GM12878 (cell line): ENCODE measurements at regions not wholly inside any gene's neighbourhood (a gene's known extent, or its start where the extent isn't known, plus 50 kb on each side); places are given as distances from the start of the nearest gene placed in this dataset.

ENCODE experiments used
- CEBPB ChIP-seq, 2 experiments: fragments of 150-350 bp in 1 of 2; IDR thresholded peaks; 2 replicates each; pipeline ENCODE4 v1.6.1; 2012 to 2014; ENCODE audit warnings: low read depth in 2 of 2, low read length in 2 of 2, borderline replicate concordance in 1 of 2, inconsistent platforms in 1 of 2
- DPF2 ChIP-seq: fragments of 450-650 bp; IDR thresholded peaks from 2 replicates; pipeline ENCODE4 v1.6.1; 2017; ENCODE audit warnings: mild to moderate bottlenecking
- GATAD2B ChIP-seq: fragments of 450-650 bp; conservative IDR thresholded peaks from 2 replicates; pipeline ENCODE4 v1.6.1; 2017; ENCODE audit warnings: low read depth, mild to moderate bottlenecking, moderate library complexity
- NRF1 ChIP-seq: conservative IDR thresholded peaks from 2 replicates; pipeline ENCODE4 v1.6.1; 2011; ENCODE audit warnings: mild to moderate bottlenecking, low read depth, low read length, improper control_type of control experiment
- RCOR1 ChIP-seq: conservative IDR thresholded peaks from 2 replicates; pipeline ENCODE4 v1.6.1; 2012; ENCODE audit warnings: low read depth, low read length, improper control_type of control experiment
- ZNF384 ChIP-seq: IDR thresholded peaks from 2 replicates; pipeline ENCODE4 v1.6.1; 2012; ENCODE audit warnings: low read depth, mild to moderate bottlenecking, low read length, improper control_type of control experiment, borderline replicate concordance
- TF ChIP-seq, protein P1 (sequence below): fragments of 450-650 bp; IDR thresholded peaks from 2 replicates; pipeline ENCODE4 v1.6.1; 2017; ENCODE audit warnings: mild to moderate bottlenecking
- TF ChIP-seq, protein P2 (sequence below): IDR thresholded peaks from 2 replicates; pipeline ENCODE4 v1.6.1; 2012; ENCODE audit warnings: low read depth, low read length, improper control_type of control experiment
- TF ChIP-seq, protein P3 (sequence below): fragments of 450-650 bp; IDR thresholded peaks from 2 replicates; pipeline ENCODE4 v1.6.1; 2014; ENCODE audit warnings: mild to moderate bottlenecking
- TF ChIP-seq, protein P4 (sequence below): IDR thresholded peaks from 2 replicates; pipeline ENCODE4 v1.6.1; 2011; ENCODE audit warnings: low read depth, mild to moderate bottlenecking, low read length, moderate library complexity, borderline replicate concordance; ENCODE audit errors: extremely low read depth
- TF ChIP-seq, protein P5 (sequence below): IDR thresholded peaks from 2 replicates; pipeline ENCODE4 v1.6.1; 2012; ENCODE audit warnings: mild to moderate bottlenecking, low read depth, low read length

DNA sequence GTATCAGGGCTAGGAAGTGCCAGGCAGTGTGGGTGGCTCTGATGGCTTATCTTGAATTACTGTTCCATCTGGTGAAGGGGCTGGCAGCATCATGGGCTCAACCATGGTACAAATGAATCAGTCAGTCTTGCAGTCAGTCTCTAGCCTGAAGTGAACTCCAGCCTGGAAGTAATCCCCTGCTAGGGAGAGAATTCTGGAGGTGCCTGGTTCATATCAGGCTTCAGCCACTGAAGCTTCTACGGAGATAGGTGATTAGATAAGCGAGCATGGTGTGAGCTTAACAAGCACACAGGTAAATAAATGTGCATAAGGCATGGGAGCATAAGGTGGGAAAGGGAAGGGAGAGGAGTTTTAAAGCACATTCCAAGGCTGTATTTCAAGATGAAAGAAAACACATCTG lies 541.7 kb downstream of the MBD2 start:
- TF ChIP-seq, protein P1, sequence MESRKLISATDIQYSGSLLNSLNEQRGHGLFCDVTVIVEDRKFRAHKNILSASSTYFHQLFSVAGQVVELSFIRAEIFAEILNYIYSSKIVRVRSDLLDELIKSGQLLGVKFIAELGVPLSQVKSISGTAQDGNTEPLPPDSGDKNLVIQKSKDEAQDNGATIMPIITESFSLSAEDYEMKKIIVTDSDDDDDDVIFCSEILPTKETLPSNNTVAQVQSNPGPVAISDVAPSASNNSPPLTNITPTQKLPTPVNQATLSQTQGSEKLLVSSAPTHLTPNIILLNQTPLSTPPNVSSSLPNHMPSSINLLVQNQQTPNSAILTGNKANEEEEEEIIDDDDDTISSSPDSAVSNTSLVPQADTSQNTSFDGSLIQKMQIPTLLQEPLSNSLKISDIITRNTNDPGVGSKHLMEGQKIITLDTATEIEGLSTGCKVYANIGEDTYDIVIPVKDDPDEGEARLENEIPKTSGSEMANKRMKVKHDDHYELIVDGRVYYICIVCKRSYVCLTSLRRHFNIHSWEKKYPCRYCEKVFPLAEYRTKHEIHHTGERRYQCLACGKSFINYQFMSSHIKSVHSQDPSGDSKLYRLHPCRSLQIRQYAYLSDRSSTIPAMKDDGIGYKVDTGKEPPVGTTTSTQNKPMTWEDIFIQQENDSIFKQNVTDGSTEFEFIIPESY, result no peak
- TF ChIP-seq DPF2 (no peak), GATAD2B (no peak), RCOR1 (no peak), NRF1 (no peak), ZNF384 (no peak), CEBPB (IDR thresholded peaks at IDR 0.05; ENCODE audit: borderline replicate concordance in 1 of 2, low read depth in 2 of 2, low read length in 2 of 2) (no peak)
- TF ChIP-seq, protein P2, sequence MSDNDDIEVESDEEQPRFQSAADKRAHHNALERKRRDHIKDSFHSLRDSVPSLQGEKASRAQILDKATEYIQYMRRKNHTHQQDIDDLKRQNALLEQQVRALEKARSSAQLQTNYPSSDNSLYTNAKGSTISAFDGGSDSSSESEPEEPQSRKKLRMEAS, result no peak
- TF ChIP-seq, protein P3, sequence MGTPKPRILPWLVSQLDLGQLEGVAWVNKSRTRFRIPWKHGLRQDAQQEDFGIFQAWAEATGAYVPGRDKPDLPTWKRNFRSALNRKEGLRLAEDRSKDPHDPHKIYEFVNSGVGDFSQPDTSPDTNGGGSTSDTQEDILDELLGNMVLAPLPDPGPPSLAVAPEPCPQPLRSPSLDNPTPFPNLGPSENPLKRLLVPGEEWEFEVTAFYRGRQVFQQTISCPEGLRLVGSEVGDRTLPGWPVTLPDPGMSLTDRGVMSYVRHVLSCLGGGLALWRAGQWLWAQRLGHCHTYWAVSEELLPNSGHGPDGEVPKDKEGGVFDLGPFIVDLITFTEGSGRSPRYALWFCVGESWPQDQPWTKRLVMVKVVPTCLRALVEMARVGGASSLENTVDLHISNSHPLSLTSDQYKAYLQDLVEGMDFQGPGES, result no peak
- TF ChIP-seq, protein P4, sequence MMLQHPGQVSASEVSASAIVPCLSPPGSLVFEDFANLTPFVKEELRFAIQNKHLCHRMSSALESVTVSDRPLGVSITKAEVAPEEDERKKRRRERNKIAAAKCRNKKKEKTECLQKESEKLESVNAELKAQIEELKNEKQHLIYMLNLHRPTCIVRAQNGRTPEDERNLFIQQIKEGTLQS, result no peak
- TF ChIP-seq, protein P5, sequence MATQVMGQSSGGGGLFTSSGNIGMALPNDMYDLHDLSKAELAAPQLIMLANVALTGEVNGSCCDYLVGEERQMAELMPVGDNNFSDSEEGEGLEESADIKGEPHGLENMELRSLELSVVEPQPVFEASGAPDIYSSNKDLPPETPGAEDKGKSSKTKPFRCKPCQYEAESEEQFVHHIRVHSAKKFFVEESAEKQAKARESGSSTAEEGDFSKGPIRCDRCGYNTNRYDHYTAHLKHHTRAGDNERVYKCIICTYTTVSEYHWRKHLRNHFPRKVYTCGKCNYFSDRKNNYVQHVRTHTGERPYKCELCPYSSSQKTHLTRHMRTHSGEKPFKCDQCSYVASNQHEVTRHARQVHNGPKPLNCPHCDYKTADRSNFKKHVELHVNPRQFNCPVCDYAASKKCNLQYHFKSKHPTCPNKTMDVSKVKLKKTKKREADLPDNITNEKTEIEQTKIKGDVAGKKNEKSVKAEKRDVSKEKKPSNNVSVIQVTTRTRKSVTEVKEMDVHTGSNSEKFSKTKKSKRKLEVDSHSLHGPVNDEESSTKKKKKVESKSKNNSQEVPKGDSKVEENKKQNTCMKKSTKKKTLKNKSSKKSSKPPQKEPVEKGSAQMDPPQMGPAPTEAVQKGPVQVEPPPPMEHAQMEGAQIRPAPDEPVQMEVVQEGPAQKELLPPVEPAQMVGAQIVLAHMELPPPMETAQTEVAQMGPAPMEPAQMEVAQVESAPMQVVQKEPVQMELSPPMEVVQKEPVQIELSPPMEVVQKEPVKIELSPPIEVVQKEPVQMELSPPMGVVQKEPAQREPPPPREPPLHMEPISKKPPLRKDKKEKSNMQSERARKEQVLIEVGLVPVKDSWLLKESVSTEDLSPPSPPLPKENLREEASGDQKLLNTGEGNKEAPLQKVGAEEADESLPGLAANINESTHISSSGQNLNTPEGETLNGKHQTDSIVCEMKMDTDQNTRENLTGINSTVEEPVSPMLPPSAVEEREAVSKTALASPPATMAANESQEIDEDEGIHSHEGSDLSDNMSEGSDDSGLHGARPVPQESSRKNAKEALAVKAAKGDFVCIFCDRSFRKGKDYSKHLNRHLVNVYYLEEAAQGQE, result no peak
